ENCODE measurements at regions not wholly inside any gene's neighbourhood (a gene's known extent, or its start where the extent isn't known, plus 50 kb on each side); places are given as distances from the start of the nearest gene placed in this dataset.

- Mint-ChIP-seq H3K4me3 (ENCODE audit: unreplicated experiment) (no peak overlapping the region), H3K4me1 (ENCODE audit: low read depth, unreplicated experiment) (no peaks in the 10 kb centered on the region), H3K27ac (ENCODE audit: unreplicated experiment) (no peak overlapping the region), H3K9me3 (ENCODE audit: unreplicated experiment) (no peaks in the 10 kb centered on the region), H3K36me3 (ENCODE audit: unreplicated experiment) (no peaks in the 10 kb centered on the region), H3K27me3 (ENCODE audit: unreplicated experiment) (no peaks in the 10 kb centered on the region)
- no peak for DNase-seq
- TF ChIP-seq CTCF (IDR thresholded peaks at IDR 0.05; ENCODE audit: partially characterized antibody, unreplicated experiment) = no peak
Observed at GRCh38 chr14:30369502-30370180, 189.3 kb upstream of the G2E3 start.

GRCh38 chr14:30373053-30373452 lies 185.9 kb upstream of the G2E3 start:
- no peak overlapping the region for H3K27ac Mint-ChIP-seq (ENCODE audit: unreplicated experiment)
- H3K4me1 Mint-ChIP-seq (ENCODE audit: low read depth, unreplicated experiment) = no peaks in the 10 kb centered on the region
- H3K9me3 Mint-ChIP-seq (ENCODE audit: unreplicated experiment) = no peaks in the 10 kb centered on the region
- H3K27me3 Mint-ChIP-seq (ENCODE audit: unreplicated experiment) = no peaks in the 10 kb centered on the region
- DNase-seq = no peak
- TF ChIP-seq CTCF (IDR thresholded peaks at IDR 0.05; ENCODE audit: partially characterized antibody, unreplicated experiment) = no peak
- no peak overlapping the region for H3K4me3 Mint-ChIP-seq (ENCODE audit: unreplicated experiment)
- H3K36me3 Mint-ChIP-seq (ENCODE audit: unreplicated experiment) = no peaks in the 10 kb centered on the region

DNA sequence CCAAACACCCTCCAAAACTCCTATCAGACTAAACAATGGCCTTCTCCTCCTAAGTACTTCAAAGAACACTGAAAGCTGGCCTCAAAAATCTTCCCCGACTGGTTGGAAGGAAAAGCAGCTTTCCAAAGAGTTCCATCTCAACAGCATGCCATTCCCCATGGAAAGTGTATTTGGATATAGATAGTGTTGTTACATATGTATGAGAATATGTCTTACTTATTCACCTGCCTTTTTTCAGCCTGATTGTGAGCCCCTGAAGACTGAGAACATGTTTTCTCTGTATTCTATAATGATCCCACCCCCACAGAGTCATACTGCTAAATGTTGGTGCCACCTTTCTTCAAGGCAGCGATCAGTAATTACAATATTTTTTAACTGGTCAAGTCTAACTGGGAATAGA lies 185.4 kb upstream of the G2E3 start:
- TF ChIP-seq CTCF (IDR thresholded peaks at IDR 0.05; ENCODE audit: partially characterized antibody, unreplicated experiment) = no peak
- H3K9me3 Mint-ChIP-seq (ENCODE audit: unreplicated experiment) = no peaks in the 10 kb centered on the region
- H3K36me3 Mint-ChIP-seq (ENCODE audit: unreplicated experiment) = no peaks in the 10 kb centered on the region
- no peaks in the 10 kb centered on the region for H3K27me3 Mint-ChIP-seq (ENCODE audit: unreplicated experiment)
- no peak for DNase-seq
- H3K4me3 Mint-ChIP-seq (ENCODE audit: unreplicated experiment) = no peak overlapping the region
- no peak overlapping the region for H3K27ac Mint-ChIP-seq (ENCODE audit: unreplicated experiment)
- H3K4me1 Mint-ChIP-seq (ENCODE audit: low read depth, unreplicated experiment) = no peaks in the 10 kb centered on the region

- Mint-ChIP-seq H3K27ac (ENCODE audit: unreplicated experiment) (no peak overlapping the region), H3K4me1 (ENCODE audit: low read depth, unreplicated experiment) (no peaks in the 10 kb centered on the region), H3K9me3 (ENCODE audit: unreplicated experiment) (no peaks in the 10 kb centered on the region), H3K27me3 (ENCODE audit: unreplicated experiment) (no peaks in the 10 kb centered on the region), H3K36me3 (ENCODE audit: unreplicated experiment) (no peaks in the 10 kb centered on the region), H3K4me3 (ENCODE audit: unreplicated experiment) (no peak overlapping the region)
- peak; percentile 76 for DNase-seq
- TF ChIP-seq CTCF (IDR thresholded peaks at IDR 0.05; ENCODE audit: partially characterized antibody, unreplicated experiment) = peak; percentile 87
Observed at GRCh38 chr14:30375296-30375892, 183.6 kb upstream of the G2E3 start.

DNA sequence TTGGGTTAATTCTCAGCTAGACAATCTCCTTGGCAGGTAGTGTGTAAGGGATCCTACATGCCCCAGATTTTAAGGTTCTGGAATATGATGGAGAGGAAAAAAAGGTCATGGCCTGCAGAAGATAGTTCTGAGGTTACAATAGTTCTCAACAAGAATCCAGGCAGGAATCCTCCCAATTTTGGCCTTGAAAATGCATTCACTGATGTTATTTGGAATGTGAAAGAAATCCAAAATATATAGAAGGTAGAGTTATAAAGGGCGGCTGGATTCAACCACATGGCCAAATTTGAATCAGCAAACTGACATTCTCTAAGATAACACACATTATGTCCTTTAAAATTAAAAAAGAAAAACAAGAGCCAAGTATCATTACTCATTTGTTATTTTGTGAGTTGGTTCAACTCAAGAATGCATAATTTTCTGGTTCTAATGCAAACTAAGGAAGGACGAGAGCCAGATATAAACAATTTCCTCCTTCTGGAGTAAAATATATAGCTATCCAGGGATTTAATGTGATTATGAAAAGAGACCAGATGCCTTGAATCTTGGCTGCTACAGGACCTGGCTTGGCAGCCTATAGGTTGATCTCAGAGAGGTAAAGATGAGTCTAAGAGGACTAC lies 177.0 kb upstream of the G2E3 start:
- H3K27me3 Mint-ChIP-seq (ENCODE audit: unreplicated experiment) = no peaks in the 10 kb centered on the region
- H3K4me3 Mint-ChIP-seq (ENCODE audit: unreplicated experiment) = no peak overlapping the region
- no peaks in the 10 kb centered on the region for H3K36me3 Mint-ChIP-seq (ENCODE audit: unreplicated experiment)
- DNase-seq = no peak
- no peak for TF ChIP-seq CTCF (IDR thresholded peaks at IDR 0.05; ENCODE audit: partially characterized antibody, unreplicated experiment)
- H3K9me3 Mint-ChIP-seq (ENCODE audit: unreplicated experiment) = peaks cover 2% of the 10 kb centered on the region
- no peak overlapping the region for H3K27ac Mint-ChIP-seq (ENCODE audit: unreplicated experiment)
- no peaks in the 10 kb centered on the region for H3K4me1 Mint-ChIP-seq (ENCODE audit: low read depth, unreplicated experiment)

Measured in glutamatergic neuron (in vitro differentiated cells).